SHP77 treated with DMSO at 0.1 percent for 48 hours (cell line): ENCODE measurements at regions not wholly inside any gene's neighbourhood (a gene's known extent, or its start where the extent isn't known, plus 50 kb on each side); places are given as distances from the start of the nearest gene placed in this dataset.
"Not testable (repeated sequence)": the region's sequence is repeated elsewhere in the genome, so short reads cannot be mapped to it uniquely, and the experiment has no call there.

ENCODE experiments used
- DNase-seq: peaks from one replicate; lab custom pipeline; 2025; lab: John Stamatoyannopoulos, UW

DNA sequence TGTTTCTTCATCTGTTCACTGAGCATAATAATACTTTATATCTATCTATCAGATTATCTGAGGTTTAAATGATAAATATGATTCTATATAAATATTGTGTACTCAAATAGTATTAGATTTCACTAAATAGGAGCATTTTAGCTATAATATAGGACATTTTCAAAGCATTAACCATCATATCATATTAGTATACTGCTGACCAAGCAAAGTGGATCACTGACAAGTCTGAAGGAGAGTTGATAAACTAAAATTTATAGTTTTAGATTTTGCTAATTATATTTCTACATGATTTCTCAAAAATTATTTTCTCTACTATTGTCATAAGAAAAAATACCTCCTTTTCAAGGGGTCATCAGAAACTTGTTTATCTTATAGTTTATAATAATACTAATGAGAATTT, 937.8 kb upstream of the LRATD1 start:
- no peak for DNase-seq

DNA sequence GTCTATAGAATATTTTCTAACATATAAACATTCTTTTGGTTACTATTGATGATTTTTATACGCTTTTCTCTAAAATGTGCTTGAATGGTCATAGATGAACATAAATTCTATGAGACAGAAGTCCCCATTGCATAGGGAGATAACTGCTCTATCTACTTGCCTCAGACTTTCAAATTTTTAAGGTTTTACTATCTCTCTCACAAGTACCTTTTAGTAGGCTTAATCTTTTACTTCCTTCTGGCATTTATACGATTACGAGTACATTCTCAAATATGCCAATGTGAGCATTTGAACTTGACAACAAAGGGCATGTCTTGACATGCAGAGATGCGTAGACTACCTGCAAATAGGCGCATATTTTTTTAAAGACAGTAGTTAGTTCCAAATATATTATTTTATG, 935.9 kb upstream of the LRATD1 start:
- DNase-seq: no peak

DNA sequence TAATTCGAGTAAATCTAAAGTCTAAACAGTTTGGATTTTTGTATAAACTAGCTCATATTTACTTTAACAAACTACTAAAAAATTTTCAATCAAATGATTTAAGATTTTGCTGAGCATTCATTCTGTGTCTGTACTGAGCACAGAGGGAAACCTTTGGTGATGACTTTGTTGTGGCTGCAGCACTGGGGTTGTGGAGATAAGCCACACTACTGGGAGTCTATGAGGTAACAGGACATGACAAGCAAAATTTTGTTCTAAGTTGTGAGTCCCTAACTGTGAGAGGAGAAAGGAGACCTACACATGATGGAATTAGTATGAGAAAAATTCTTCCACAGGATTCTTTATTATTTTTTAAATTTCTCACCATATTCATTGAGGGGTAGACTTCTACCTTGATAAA, 933.7 kb upstream of the LRATD1 start:
- no peak for DNase-seq

DNA sequence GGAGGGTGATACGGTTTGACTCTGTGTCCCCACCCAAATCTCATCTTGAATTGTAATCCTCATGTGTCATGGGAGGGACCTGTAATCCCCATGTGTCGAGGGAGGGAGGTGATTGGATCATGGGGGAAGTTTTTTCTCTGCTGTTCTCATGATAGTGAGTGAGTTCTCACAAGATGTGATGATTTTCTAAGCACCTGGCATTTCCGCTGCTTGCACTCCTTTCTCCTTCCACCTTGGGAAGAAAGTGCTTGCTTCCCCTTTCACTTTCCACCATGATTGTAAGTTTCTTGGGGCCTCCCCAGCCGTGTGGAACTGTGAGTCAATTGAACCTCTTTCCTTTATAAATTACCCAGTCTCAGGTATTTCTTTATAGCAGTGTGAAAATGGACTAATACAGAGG, 932.6 kb upstream of the LRATD1 start:
- DNase-seq: not testable (repeated sequence)

DNA sequence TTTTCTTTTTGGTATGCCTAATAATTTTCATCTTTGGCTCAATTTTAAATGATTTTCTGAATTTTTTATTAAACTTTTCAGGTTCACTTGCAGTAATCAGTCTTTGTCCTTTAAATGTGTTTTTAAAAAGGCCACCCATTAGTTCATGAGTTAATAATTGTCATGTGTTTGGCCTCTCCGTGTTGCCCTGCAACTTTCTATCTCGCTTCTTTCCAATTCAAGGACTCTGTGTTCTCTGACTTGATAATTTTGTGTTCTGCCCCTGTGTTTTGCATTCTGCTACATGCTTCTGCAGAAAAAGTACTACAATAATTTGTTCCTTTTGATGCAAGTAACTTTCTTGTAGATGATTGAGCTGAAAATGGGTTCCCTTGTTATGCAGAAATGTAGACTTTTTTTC, 921.4 kb upstream of the LRATD1 start:
- no peak for DNase-seq

DNA sequence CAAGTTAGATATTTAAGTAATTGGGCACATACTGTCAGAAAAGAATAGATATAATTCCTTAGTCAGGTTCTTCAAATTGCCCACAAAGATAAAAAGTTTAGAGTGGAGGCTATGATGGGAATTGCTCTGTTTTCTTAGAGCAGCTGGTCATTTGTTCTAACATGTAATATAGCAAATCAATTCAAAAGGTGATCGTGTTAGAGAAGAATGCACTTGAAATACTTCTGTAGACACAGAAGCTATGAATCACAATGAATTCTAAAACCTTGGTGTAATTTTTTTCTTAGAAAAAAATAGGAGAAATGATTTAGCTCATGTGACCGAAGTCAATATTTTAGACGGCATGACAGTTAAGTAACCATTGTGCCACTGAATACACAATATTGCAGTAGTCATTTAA, 918.1 kb upstream of the LRATD1 start:
- DNase-seq: no peak

DNA sequence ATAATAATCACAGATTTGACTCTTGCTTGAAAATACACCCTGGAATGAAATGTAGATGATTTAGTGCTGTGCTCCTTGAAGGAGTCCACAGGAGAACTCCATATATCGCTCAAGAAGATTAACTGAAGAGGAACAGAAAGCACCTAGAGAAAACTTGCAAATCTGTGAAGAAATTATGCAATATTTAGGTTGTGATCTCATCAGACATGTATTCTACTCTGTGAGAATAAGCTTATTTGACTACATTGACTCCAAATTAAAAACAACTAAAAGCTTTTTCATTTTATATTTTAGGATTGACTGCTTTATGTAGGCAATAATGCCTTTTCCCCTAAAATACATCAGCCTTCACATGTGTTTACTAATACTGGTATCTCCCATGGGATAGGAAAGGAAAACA, 906.6 kb upstream of the LRATD1 start:
- no peak for DNase-seq

DNA sequence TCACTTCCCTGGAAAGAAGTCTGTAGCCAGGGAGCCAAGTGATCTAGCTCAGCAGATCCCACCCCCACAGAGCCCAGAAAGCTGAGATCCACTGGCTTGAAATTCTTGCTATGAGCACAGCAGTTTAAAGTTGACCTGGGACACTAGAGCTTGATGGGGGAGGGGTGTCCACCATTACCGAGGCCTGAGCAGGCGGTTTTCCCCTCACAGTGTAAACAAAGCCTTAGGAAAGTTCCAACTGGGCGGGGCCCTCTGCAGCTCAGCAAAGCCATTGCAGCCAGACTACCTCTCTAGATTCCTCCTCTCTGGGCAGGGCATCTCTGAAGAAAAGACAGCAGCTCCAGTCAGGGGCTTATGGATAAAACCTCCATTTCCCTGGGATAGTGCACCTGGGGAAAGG, 887.2 kb upstream of the LRATD1 start:
- no peak for DNase-seq

DNA sequence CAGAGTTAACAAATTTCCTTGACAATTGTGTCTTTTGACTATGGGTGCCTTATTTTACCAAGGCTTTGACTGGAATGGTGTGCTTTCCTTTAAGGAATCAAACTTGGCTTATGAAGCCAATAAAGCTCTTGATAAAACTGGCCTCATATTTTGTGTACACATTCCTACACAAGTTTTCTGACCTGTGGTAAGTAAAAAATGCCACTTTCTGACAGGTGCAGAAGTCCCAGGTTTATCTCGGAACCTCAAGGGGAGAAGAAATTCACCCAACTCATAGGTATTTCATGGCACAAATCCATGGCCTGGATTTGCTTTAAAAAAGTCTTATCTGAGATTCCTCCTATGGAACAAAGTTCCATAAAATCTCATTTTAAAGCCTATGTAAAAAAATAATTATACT, 880.6 kb upstream of the LRATD1 start:
- DNase-seq: no peak

DNA sequence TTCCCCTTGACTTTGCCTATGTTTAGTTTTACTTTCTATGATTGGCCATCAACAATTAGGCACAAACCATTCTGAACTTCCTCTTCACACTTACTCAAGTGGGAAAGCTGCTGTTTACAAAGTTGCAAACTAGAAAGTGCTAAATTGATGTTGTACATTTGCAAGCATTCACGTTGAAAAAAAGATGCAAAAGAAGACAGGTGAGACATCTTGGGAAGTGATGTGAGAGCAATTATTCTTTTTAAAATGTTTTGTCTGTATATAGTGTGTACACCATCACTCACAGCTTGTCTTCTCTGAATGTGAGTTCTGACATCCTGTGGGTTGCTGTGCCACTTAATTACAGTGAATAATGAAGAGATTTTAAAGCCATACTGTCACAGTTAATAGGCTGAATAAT, 874.1 kb upstream of the LRATD1 start:
- DNase-seq: no peak

DNA sequence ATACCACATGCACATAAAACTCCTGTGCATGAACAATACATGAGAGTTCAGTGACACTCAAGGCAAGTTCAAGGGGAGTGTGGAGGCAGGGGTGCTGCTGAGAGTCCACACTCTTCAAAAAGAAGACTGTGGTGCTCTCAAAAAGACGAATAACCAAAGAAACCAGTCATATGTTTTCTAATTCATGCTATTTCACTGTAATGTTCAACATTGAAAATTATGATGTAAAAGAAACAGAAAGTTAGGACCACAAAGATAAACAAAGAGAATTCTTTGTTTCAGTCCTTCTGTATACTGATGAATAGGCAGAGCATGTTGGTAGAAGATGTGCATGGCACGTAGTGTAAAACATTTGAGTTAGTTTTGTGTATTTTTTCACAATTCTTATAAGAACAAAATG, 864.2 kb upstream of the LRATD1 start:
- DNase-seq: no peak

DNA sequence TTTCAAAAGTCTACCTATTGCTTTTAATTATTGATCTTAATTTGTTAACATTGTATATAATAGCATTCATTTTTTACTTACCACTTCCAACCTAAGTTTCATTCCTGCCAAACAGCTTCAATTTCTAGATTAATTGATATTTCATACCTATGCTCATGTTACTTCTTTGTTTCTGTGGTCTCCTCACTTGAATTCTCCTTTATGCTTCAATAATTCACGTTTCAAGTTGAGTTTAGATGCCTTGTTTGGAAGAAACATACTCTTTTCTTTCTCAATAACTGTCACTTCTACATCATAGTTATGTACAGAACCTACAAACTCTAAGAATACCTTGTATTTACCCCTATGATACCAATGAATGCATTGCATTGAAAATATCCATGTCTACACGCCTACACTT, 862.2 kb upstream of the LRATD1 start:
- no peak for DNase-seq

DNA sequence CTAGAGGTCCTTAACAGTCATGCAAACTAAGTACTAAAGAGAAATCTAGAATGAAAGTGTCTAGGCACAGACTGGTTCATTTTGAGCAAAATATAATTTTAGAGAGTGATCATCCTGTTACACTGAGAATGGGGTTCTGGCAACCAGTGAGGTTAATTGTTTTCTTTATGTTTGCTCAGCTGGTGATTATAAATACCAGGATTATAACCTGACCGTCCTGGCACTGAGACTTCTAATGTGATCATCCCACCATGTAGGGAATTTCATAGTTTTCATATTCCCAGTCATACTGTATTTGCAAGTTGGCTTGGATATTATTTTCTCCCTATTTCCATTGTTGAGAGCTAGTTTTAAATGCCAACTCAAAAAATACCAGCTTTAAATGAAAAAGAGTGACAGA, 852.5 kb upstream of the LRATD1 start:
- DNase-seq: peak; percentile 66

DNA sequence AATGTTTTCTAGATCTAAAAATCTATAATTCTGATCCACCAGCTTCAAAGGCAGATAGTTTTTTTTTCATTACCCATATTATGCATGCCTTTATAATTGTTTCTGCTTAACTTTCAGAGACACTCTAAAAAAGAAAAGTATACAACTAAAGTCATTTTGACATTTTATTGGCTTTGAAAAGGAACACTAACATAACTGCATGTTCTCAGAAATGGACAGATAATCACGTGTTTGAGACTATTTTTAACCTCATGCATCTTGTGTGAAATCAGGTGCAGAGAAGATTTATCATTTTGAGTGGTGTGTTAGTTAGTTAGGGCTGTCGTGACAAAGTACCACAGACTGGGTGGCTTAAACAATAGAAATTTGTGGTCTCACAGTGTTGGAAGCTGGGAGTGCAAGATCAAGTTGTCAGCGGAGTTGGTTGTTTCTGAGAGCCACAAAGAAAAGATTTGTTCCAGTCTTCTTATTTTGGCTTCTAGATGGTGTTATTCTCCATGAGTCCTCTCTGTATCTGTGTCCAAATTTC, 841.4 kb upstream of the LRATD1 start:
- DNase-seq: no peak

DNA sequence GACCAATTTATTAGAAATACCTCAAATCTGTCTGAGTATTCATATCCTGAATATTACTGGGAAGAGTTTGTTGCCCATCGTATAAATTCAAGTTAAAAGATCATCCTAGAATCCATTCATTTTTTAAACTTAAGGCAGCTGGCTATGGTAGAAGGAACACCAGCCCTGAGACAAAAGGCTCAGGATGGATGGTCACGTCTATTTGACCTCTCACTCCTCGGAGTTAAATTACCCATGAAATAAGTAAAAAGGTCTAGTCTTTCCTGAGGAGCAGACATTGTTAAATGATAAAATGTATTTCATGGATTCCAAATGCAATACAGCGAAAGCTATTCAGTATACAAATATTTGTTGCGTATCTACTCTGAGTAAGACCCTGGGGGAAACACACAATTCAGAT, 826.0 kb upstream of the LRATD1 start:
- DNase-seq: no peak

DNA sequence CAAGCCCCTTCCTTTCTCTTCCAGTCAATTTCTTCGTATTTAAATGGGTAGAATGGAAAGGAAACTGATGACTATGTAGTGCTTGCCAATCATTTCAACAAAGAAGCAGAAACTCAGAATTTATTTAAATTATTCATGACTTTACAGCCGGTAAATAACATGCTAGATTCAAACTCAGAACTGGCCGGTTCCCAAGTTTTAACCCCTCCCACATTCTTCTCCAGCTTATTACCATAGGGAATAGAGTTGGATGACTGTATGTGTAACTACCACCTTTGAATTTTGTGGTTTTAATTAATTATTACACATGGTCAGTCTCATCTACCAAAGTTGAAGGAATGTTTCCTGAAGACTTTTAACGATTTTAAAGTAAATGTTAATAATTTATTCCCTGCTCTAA, 819.3 kb upstream of the LRATD1 start:
- DNase-seq: no peak

DNA sequence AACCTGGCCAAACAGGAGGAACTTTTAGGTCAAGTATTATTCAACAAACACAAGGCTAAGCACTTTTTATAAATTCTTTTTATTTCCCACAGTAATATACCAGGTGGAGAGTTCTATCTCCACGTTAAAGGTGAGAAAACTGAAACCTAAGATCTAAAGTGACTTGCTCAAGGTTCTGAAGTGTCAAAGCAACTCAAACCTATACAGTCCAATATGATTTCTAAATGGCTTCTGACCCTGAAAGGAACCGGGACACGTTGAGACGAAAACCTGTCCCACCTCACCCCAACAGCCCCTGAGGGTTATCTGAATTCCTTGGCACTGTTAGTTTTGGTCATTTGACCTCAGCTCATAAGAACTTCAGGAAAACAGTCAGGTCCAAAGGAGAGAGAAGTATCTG, 814.5 kb upstream of the LRATD1 start:
- DNase-seq: no peak

DNA sequence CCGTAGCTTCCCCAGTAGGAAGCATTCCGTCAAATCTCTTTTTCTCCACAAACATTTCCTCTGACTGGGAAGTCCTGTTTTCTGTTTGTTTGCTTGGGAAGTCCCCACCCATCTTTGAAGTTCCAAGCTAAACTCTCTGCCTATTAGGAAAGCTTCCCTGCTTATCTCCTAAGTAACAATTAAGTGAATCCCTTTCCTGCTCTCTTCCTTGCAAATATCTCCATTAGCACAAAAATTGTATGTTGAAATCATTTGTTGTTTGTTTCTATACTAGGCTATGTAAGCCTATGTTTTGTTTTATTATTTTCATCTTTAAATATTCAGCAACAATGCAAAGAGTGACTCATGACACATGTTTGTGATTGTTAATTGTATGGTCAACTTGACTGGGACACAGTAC, 812.6 kb upstream of the LRATD1 start:
- no peak for DNase-seq

DNA sequence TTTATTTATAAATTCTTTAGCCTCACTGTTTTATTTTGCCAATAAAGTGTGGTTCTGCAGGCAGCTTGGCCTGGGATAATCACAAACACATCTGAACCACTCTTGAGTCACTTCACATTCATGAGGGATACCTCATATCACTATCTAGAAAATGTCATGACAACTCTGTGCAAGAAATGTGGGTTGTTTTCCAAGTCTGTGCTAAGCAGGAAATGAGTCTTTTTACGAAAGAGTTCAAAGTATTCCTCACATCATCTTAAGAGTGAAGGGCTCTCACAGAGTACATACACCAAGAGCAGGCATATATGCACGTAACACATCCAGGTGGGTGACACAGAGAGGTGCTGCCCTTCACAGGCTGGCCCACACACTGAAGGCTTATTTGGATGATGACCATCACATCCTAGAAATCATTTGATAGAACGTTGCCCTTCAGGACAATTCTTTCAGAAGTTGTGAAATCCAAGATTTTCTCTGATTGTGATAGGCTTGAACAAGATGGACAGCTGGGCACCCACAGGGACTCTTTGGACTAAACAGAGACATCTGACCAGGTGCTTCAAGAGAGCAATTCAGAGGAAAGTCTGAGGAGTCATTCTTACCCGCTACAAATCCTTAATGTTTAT, 811.1 kb upstream of the LRATD1 start:
- DNase-seq: no peak

DNA sequence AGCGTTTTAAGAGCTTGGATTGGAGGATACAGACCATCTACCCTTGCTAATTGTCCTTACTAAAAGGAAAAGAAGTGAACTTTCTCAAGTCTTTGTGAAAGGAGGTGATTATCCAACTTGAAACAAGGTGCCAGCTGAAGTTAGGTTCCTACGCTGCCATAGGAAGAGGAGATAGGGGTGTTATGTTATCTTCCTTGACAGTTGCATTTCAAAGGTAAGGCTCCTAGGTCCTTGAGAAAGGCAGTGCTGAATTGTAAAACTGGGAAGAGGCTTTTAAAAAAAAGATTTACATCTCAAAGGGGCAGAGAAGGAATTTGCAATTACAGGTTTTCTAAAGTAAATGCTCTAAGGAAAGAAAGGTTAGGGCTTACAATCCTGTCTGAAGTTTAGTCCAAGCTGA, 810.2 kb upstream of the LRATD1 start:
- no peak for DNase-seq

DNA sequence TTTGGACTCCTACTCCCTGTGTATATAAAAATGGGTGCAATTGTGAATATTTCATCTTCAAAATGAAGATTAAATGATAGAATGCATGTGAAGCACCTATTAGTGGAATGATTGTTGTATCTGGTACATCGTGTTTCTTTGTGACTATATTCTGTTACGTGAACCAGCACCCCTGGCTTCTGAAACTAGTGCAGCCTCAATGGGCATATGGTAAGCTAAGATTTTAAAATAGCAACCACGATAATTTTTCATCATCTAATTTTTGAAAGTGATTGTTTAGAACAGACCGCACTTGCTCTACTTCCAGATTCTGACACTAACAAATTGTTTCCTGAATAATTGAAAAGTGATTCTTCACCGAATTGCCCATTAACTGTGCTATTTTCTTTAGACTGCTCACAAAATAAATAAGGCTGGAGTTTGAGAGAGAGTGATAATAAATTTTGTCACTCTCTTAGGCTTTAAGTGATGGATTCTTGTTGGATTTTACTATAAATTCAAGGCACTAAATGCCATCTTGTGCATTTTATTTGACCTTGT, 806.1 kb upstream of the LRATD1 start:
- DNase-seq: no peak

DNA sequence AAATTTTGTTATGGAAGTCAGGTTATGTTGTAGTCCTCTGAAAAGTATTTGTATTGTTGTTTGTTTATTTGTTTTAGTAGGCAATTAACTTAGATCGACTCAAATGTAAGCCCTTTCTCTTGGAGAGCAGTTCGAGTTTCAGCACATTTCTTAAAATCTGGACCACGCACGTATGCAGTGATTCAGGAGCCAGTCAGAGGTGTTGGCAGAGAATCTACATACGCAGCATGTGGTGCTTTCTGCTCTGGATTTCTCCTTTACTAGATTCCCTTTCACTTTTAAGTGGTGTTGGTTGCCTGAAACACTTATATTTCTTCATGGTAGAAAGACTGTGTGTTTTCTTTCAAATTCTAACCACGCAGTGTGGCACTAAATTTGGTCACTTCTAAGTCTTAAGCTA, 773.9 kb upstream of the LRATD1 start:
- DNase-seq: no peak

DNA sequence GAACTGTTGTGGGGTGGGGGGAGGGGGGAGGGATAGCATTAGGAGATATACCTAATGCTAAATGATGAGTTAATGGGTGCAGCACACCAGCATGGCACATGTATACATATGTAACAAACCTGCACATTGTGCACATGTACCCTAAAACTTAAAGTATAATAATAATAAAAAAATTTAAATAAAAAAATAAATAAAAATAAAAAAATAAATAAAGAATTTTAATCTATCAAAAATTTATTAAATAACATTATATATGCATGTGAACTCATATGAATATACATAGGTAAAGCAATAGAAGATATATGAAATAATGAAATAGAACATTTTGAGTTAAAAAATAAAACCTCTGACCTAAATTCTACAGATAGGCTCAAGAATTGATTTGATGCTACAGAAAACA, 764.2 kb upstream of the LRATD1 start:
- not testable (repeated sequence) for DNase-seq

DNA sequence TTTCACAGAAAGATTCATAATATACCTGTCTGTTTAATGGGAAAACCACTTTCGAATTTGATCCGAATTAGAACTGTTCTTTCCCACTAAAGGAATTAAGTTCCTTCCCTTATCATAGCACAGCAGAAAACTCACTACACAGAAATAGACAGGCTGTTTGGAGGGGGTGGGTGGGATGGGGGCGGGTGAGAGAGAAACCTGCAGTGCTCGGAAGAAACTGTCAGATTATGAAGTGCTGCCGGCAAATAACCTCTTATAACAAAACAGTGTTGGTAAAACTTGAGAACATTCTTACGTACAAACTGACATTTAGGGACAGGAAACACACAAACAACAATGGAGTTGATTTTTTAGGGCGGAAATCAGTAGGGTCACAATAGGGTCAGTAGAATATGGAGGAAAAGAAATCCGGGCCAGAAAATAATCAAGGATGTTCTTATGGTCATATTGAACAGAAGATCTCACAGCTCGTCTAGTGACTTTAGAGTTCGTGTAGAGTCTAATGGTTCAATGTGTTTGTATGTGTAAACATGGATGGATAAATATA, 756.0 kb upstream of the LRATD1 start:
- no peak for DNase-seq
